GM12878 (cell line): ENCODE measurements at regions not wholly inside any gene's neighbourhood (a gene's known extent, or its start where the extent isn't known, plus 50 kb on each side); places are given as distances from the start of the nearest gene placed in this dataset.

Source experiments
- ATF7 ChIP-seq: fragments of 450-650 bp; IDR thresholded peaks from 2 replicates; pipeline ENCODE4 v1.6.1; 2016; ENCODE audit warnings: low read depth, mild to moderate bottlenecking
- FOXM1 ChIP-seq: IDR thresholded peaks from 2 replicates; pipeline ENCODE4 v1.6.1; 2012; ENCODE audit warnings: low read depth, mild to moderate bottlenecking, inconsistent platforms, low read length, moderate library complexity
- MEF2A ChIP-seq: IDR thresholded peaks from 2 replicates; pipeline ENCODE4 v1.6.1; 2011; ENCODE audit warnings: low read depth, mild to moderate bottlenecking, low read length, moderate library complexity; ENCODE audit not compliant: insufficient read depth
- NBN ChIP-seq: fragments of 450-650 bp; IDR thresholded peaks from 2 replicates; pipeline ENCODE4 v1.6.1; 2016
- RB1 ChIP-seq: fragments of 450-650 bp; formaldehyde crosslinking; IDR thresholded peaks from 2 replicates; pipeline ENCODE4 v1.6.1; 2017; ENCODE audit warnings: mild to moderate bottlenecking, borderline replicate concordance
- SMC3 ChIP-seq: IDR thresholded peaks from 2 replicates; pipeline ENCODE4 v1.6.1; 2011; ENCODE audit warnings: low read length, improper control_type of control experiment, borderline replicate concordance
- ZNF24 ChIP-seq: fragments of 450-650 bp; IDR thresholded peaks from 2 replicates; pipeline ENCODE4 v1.6.1; 2017; ENCODE audit warnings: antibody characterized with exemption, mild to moderate bottlenecking
- TF ChIP-seq, protein P1 (sequence below): IDR thresholded peaks from 2 replicates; pipeline ENCODE4 v1.6.1; 2011; ENCODE audit warnings: borderline replicate concordance, low read depth, mild to moderate bottlenecking, moderate library complexity, low read length; ENCODE audit not compliant: insufficient read depth, poor library complexity, severe bottlenecking
- TF ChIP-seq, protein P2 (sequence below), 3 experiments: IDR thresholded peaks in 2 of 3; conservative IDR thresholded peaks in 1 of 3; 2 replicates each; pipeline ENCODE4 v1.5.1; 2011; ENCODE audit warnings: low read depth in 3 of 3, low read length in 3 of 3, mild to moderate bottlenecking in 3 of 3, control low read depth in 2 of 3, moderate library complexity in 2 of 3, inconsistent platforms in 1 of 3, mixed read lengths in 1 of 3; ENCODE audit not compliant: control insufficient read depth in 2 of 3, insufficient read depth in 1 of 3; ENCODE audit errors: extremely low read depth in 1 of 3
- TF ChIP-seq, protein P3 (sequence below): IDR thresholded peaks from 2 replicates; pipeline ENCODE4 v1.6.1; 2012; ENCODE audit warnings: improper control_type of control experiment, low read depth, low read length; ENCODE audit not compliant: insufficient replicate concordance

DNA sequence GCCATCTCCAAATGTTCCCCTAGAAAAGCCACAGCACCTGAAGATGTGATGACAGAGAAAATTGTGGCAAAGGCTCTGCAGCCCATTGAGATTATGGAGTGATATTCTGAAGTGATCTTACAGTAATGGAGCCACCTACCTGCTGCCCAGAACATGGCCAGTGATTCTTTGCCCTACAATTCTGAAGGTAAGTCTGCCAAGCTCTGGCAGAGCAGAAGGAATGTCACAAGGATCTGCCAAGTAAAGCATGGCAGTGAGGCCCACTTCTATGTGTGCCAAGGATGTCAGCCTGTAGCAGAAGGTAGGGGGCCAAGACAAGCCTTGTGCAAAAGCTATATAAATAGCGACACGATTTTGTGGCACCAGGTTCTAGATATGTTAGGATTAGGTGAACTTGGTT, 155.1 kb downstream of the RND3 start (continued):
- TF ChIP-seq, protein P1, sequence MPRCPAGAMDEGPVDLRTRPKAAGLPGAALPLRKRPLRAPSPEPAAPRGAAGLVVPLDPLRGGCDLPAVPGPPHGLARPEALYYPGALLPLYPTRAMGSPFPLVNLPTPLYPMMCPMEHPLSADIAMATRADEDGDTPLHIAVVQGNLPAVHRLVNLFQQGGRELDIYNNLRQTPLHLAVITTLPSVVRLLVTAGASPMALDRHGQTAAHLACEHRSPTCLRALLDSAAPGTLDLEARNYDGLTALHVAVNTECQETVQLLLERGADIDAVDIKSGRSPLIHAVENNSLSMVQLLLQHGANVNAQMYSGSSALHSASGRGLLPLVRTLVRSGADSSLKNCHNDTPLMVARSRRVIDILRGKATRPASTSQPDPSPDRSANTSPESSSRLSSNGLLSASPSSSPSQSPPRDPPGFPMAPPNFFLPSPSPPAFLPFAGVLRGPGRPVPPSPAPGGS, result no peak
- no peak for TF ChIP-seq ATF7
- no peak for TF ChIP-seq RB1
- TF ChIP-seq MEF2A, result no peak
- TF ChIP-seq, protein P2, sequence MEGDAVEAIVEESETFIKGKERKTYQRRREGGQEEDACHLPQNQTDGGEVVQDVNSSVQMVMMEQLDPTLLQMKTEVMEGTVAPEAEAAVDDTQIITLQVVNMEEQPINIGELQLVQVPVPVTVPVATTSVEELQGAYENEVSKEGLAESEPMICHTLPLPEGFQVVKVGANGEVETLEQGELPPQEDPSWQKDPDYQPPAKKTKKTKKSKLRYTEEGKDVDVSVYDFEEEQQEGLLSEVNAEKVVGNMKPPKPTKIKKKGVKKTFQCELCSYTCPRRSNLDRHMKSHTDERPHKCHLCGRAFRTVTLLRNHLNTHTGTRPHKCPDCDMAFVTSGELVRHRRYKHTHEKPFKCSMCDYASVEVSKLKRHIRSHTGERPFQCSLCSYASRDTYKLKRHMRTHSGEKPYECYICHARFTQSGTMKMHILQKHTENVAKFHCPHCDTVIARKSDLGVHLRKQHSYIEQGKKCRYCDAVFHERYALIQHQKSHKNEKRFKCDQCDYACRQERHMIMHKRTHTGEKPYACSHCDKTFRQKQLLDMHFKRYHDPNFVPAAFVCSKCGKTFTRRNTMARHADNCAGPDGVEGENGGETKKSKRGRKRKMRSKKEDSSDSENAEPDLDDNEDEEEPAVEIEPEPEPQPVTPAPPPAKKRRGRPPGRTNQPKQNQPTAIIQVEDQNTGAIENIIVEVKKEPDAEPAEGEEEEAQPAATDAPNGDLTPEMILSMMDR (IDR thresholded peaks at IDR 0.05 in 2 of 3, conservative IDR thresholded peaks at IDR 0.05 in 1 of 3; ENCODE audit: control insufficient read depth in 2 of 3, extremely low read depth in 1 of 3, insufficient read depth in 1 of 3, low read depth in 3 of 3, low read length in 3 of 3), result no peak
- no peak for TF ChIP-seq NBN
- TF ChIP-seq, protein P3, sequence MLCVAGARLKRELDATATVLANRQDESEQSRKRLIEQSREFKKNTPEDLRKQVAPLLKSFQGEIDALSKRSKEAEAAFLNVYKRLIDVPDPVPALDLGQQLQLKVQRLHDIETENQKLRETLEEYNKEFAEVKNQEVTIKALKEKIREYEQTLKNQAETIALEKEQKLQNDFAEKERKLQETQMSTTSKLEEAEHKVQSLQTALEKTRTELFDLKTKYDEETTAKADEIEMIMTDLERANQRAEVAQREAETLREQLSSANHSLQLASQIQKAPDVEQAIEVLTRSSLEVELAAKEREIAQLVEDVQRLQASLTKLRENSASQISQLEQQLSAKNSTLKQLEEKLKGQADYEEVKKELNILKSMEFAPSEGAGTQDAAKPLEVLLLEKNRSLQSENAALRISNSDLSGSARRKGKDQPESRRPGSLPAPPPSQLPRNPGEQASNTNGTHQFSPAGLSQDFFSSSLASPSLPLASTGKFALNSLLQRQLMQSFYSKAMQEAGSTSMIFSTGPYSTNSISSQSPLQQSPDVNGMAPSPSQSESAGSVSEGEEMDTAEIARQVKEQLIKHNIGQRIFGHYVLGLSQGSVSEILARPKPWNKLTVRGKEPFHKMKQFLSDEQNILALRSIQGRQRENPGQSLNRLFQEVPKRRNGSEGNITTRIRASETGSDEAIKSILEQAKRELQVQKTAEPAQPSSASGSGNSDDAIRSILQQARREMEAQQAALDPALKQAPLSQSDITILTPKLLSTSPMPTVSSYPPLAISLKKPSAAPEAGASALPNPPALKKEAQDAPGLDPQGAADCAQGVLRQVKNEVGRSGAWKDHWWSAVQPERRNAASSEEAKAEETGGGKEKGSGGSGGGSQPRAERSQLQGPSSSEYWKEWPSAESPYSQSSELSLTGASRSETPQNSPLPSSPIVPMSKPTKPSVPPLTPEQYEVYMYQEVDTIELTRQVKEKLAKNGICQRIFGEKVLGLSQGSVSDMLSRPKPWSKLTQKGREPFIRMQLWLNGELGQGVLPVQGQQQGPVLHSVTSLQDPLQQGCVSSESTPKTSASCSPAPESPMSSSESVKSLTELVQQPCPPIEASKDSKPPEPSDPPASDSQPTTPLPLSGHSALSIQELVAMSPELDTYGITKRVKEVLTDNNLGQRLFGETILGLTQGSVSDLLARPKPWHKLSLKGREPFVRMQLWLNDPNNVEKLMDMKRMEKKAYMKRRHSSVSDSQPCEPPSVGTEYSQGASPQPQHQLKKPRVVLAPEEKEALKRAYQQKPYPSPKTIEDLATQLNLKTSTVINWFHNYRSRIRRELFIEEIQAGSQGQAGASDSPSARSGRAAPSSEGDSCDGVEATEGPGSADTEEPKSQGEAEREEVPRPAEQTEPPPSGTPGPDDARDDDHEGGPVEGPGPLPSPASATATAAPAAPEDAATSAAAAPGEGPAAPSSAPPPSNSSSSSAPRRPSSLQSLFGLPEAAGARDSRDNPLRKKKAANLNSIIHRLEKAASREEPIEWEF, result no peak
- TF ChIP-seq SMC3, result no peak
- no peak for TF ChIP-seq ZNF24
- TF ChIP-seq FOXM1, result no peak
